HepG2 (cell line): ENCODE measurements at regions not wholly inside any gene's neighbourhood (a gene's known extent, or its start where the extent isn't known, plus 50 kb on each side); places are given as distances from the start of the nearest gene placed in this dataset.

Source experiments
- ATAC-seq: fragments of 200-7000 bp; cut with Tn5 transposase; 3 replicates; pipeline ENCODE4 v1.9.1; 2020; ENCODE audit warnings: mild to moderate bottlenecking, moderate library complexity
- BruUV-seq: library from RNA; stranded (reverse); fragments of 400-500 nt; replicated peaks from 2 replicates; lab custom pipeline; 2021; lab: Mats Ljungman, UMichigan
- CTCF ChIA-PET: fragments of 300-600 bp; formaldehyde crosslinking; extraction: SDS; loops from one replicate; lab custom pipeline; 2021; ENCODE audit warnings: low total read pairs, inconsistent platforms, low intra/inter-chr PET ratio; lab: Yijun Ruan, JAX
- POLR2A ChIA-PET: fragments of 350-600 bp; sonication (Branson Sonifier 250); formaldehyde crosslinking; loops from one replicate; lab custom pipeline; 2020; ENCODE audit warnings: antibody characterized with exemption, inconsistent platforms; lab: Yijun Ruan, JAX
- DNase-seq: peaks from one replicate; pipeline ENCODE4 v3.0.0-alpha.2; 2015; ENCODE audit warnings: low spot score
- FAIRE-seq: peaks from 3 replicates; lab custom pipeline; 2011; peaks lifted over from hg19 to GRCh38; lab: Jason Lieb, UNC
- H2AFZ ChIP-seq: one replicate; pipeline ENCODE4 v1.6.1; 2011; ENCODE audit warnings: low read length, inconsistent platforms
- H3K27ac ChIP-seq: fragments of 300-600 bp; 3 replicates; pipeline ENCODE4 v1.8.0; 2011; ENCODE audit warnings: mixed run types, mild to moderate bottlenecking, mixed read lengths, low read length, inconsistent platforms; ENCODE audit not compliant: insufficient read depth; ENCODE audit errors: extremely low read length
- H3K27me3 ChIP-seq, 2 experiments: fragments of 200-600 bp in 1 of 2; 2 replicates in 1 of 2; 3 replicates in 1 of 2; pipeline versions ENCODE4 v1.6.0 to v1.8.0; 2011; ENCODE audit warnings: low read length in 2 of 2, mild to moderate bottlenecking in 2 of 2, moderate library complexity in 2 of 2, inconsistent platforms in 1 of 2; ENCODE audit not compliant: insufficient read depth in 2 of 2, control insufficient read depth in 1 of 2
- H3K36me3 ChIP-seq, 2 experiments: fragments of 200-600 bp in 1 of 2; replicated peaks in 1 of 2; 2 replicates in 1 of 2; 3 replicates in 1 of 2; pipeline versions ENCODE4 v1.5.1 to v1.8.0; 2011; ENCODE audit warnings: low read length in 2 of 2, inconsistent platforms in 1 of 2; ENCODE audit not compliant: insufficient read depth in 2 of 2, control insufficient read depth in 1 of 2
- H3K4me1 ChIP-seq: 2 replicates; pipeline ENCODE4 v1.5.1; 2012; ENCODE audit warnings: low read length, inconsistent platforms; ENCODE audit not compliant: insufficient read depth
- H3K4me2 ChIP-seq: 2 replicates; pipeline ENCODE4 v1.6.0; 2011; ENCODE audit warnings: low read depth, low read length, inconsistent platforms
- H3K4me3 ChIP-seq, 3 experiments: fragments of 200-600 bp in 1 of 3; sonication (generic), shearing (Covaris generic) in 1 of 3; replicated peaks in 1 of 3; 2 replicates each; pipeline ENCODE4 v1.5.1; 2011 to 2016; ENCODE audit warnings: low read length in 3 of 3, inconsistent platforms in 2 of 3, low read depth in 2 of 3, mild to moderate bottlenecking in 2 of 3, control low read depth in 1 of 3, mixed read lengths in 1 of 3; ENCODE audit not compliant: insufficient read depth in 1 of 3
- H3K79me2 ChIP-seq: one replicate; pipeline ENCODE4 v1.6.1; 2011; ENCODE audit warnings: low read length, inconsistent platforms; ENCODE audit not compliant: insufficient read depth
- H3K9ac ChIP-seq: 2 replicates; pipeline ENCODE4 v1.6.0; 2011; ENCODE audit warnings: mild to moderate bottlenecking, low read depth, low read length, inconsistent platforms; ENCODE audit not compliant: insufficient read depth
- H3K9me3 ChIP-seq: 2 replicates; pipeline ENCODE4 v1.5.1; 2012; ENCODE audit warnings: mild to moderate bottlenecking, low read length
- H4K20me1 ChIP-seq: 2 replicates; pipeline ENCODE4 v1.6.0; 2011; ENCODE audit warnings: inconsistent platforms, mild to moderate bottlenecking, low read length, moderate library complexity; ENCODE audit not compliant: insufficient read depth
- CCAR2 ChIP-seq: fragments of 200-400 bp; formaldehyde crosslinking; optimal IDR thresholded peaks from 2 replicates; pipeline ENCODE3; 2018; ENCODE audit warnings: low read depth, mild to moderate bottlenecking, low read length, moderate library complexity
- JDP2 ChIP-seq: sonication (generic); formaldehyde crosslinking; IDR thresholded peaks from 2 replicates; pipeline ENCODE4 v1.8.1; 2022; ENCODE audit warnings: missing genetic modification reagents, borderline replicate concordance
- MED1 ChIP-seq: sonication (generic); formaldehyde crosslinking; IDR thresholded peaks from 2 replicates; pipeline ENCODE4 v1.4.0; 2020; ENCODE audit warnings: missing genetic modification reagents
- MZF1 ChIP-seq: sonication (generic); formaldehyde crosslinking; IDR thresholded peaks from 2 replicates; pipeline ENCODE4 v1.8.1; 2023; ENCODE audit warnings: mild to moderate bottlenecking, missing genetic modification reagents, borderline replicate concordance
- SSRP1 ChIP-seq: IDR thresholded peaks from 2 replicates; pipeline ENCODE4 v1.6.1; 2016; ENCODE audit warnings: control low read depth
- THAP11 ChIP-seq: IDR thresholded peaks from 2 replicates; pipeline ENCODE4 v1.6.1; 2016; ENCODE audit warnings: missing biosample characterization, missing genetic modification reagents
- ZNF552 ChIP-seq: sonication (generic); formaldehyde crosslinking; IDR thresholded peaks from 2 replicates; pipeline ENCODE4 v1.9.0; 2022; ENCODE audit warnings: missing genetic modification reagents, mild to moderate bottlenecking, borderline replicate concordance
- ZSCAN9 ChIP-seq: IDR thresholded peaks from 2 replicates; pipeline ENCODE4 v1.6.1; 2016; ENCODE audit warnings: borderline replicate concordance
- WGBS: methylation state at CpG from one replicate; pipeline ENCODE4 v1.1.6; 2017; ENCODE audit warnings: low lambda C conversion rate; 5-methylcytosine and 5-hydroxymethylcytosine counted together
- in situ Hi-C: cut with HindIII; loops from 2 replicates; pipeline ENCODE4 v1.10.0; 2017; ENCODE audit warnings: low pct_unique_long_range_greater_than_20kb; ENCODE audit not compliant: extremely low pct_ligation_motif_present
- intact Hi-C: fragments of 100-400 bp; cut with micrococcal nuclease; formaldehyde crosslinking; loops from one replicate; pipeline ENCODE4 v1.10.0; 2022; ENCODE audit not compliant: unreplicated experiment
- TF ChIP-seq, protein P1 (sequence below): sonication (generic); formaldehyde crosslinking; IDR thresholded peaks from 2 replicates; pipeline ENCODE4 v1.5.0; 2020; ENCODE audit warnings: missing genetic modification reagents
- TF ChIP-seq, protein P2 (sequence below): sonication (generic); formaldehyde crosslinking; IDR thresholded peaks from 2 replicates; pipeline ENCODE4 v1.4.0; 2020; ENCODE audit warnings: missing genetic modification reagents
- TF ChIP-seq, protein P3 (sequence below): sonication (generic); formaldehyde crosslinking; IDR thresholded peaks from 2 replicates; pipeline ENCODE4 v1.5.1; 2020; ENCODE audit warnings: missing genetic modification reagents, mild to moderate bottlenecking, borderline replicate concordance
- TF ChIP-seq, protein P4 (sequence below): sonication (generic); formaldehyde crosslinking; IDR thresholded peaks from 2 replicates; pipeline ENCODE4 v1.9.0; 2021; ENCODE audit warnings: missing genetic modification reagents, mild to moderate bottlenecking, borderline replicate concordance

DNA sequence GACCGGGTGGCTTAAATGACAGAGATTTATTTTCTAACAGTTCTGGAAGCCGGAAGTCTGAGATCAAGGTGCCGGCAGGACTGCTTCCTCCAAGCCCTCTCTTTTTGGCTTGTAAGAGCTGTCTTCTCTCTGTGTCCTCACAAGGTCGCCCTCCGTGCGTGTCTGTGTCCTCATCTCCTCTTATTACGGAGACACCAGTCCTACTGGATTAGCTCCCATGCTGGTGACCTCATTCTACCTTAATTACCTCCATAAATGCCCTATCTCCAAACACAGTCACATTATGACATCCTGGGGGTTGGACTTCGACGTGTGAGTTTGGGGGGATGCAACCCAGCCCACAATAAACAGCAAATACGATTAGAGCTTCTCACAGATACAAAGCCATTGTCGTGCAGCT, 161.5 kb downstream of the FOXL1 start:
- Histone ChIP-seq H3K4me1 (no peaks in the 10 kb centered on the region), H3K4me3 (no peak overlapping the region), H3K27ac (no peak overlapping the region), H4K20me1 (no peaks in the 10 kb centered on the region), H2AFZ (no peak overlapping the region), H3K79me2 (no peaks in the 10 kb centered on the region), H3K36me3 (no peaks in the 10 kb centered on the region), H3K27me3 (peaks cover 17 to 65% of the 10 kb centered on the region in 2 experiments), H3K9ac (no peak overlapping the region), H3K9me3 (no peaks in the 10 kb centered on the region), H3K4me2 (no peak overlapping the region)
- 51% methylated on average over 11 of the region's 11 CpGs for WGBS
- CTCF ChIA-PET: no interaction called here
- FAIRE-seq (no peak), DNase-seq (no peak), ATAC-seq (no peak)
- POLR2A ChIA-PET: no interaction called here
- in situ Hi-C loops: no loop called here
- no TSS peak for BruUV-seq
- TF ChIP-seq, protein P1, sequence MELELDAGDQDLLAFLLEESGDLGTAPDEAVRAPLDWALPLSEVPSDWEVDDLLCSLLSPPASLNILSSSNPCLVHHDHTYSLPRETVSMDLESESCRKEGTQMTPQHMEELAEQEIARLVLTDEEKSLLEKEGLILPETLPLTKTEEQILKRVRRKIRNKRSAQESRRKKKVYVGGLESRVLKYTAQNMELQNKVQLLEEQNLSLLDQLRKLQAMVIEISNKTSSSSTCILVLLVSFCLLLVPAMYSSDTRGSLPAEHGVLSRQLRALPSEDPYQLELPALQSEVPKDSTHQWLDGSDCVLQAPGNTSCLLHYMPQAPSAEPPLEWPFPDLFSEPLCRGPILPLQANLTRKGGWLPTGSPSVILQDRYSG (CRISPR knock-in tag): no peak
- TF ChIP-seq ZSCAN9 (CRISPR knock-in tag): no peak
- TF ChIP-seq, protein P2, sequence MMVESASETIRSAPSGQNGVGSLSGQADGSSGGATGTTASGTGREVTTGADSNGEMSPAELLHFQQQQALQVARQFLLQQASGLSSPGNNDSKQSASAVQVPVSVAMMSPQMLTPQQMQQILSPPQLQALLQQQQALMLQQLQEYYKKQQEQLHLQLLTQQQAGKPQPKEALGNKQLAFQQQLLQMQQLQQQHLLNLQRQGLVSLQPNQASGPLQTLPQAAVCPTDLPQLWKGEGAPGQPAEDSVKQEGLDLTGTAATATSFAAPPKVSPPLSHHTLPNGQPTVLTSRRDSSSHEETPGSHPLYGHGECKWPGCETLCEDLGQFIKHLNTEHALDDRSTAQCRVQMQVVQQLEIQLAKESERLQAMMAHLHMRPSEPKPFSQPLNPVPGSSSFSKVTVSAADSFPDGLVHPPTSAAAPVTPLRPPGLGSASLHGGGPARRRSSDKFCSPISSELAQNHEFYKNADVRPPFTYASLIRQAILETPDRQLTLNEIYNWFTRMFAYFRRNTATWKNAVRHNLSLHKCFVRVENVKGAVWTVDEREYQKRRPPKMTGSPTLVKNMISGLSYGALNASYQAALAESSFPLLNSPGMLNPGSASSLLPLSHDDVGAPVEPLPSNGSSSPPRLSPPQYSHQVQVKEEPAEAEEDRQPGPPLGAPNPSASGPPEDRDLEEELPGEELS (CRISPR knock-in tag): no peak
- no peak for TF ChIP-seq ZNF552 (CRISPR knock-in tag)
- TF ChIP-seq, protein P3, sequence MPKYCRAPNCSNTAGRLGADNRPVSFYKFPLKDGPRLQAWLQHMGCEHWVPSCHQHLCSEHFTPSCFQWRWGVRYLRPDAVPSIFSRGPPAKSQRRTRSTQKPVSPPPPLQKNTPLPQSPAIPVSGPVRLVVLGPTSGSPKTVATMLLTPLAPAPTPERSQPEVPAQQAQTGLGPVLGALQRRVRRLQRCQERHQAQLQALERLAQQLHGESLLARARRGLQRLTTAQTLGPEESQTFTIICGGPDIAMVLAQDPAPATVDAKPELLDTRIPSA (CRISPR knock-in tag): no peak
- no peak for TF ChIP-seq THAP11
- TF ChIP-seq SSRP1 (CRISPR knock-in tag): no peak
- TF ChIP-seq JDP2 (CRISPR knock-in tag): no peak
- TF ChIP-seq MZF1 (CRISPR knock-in tag): no peak
- TF ChIP-seq, protein P4, sequence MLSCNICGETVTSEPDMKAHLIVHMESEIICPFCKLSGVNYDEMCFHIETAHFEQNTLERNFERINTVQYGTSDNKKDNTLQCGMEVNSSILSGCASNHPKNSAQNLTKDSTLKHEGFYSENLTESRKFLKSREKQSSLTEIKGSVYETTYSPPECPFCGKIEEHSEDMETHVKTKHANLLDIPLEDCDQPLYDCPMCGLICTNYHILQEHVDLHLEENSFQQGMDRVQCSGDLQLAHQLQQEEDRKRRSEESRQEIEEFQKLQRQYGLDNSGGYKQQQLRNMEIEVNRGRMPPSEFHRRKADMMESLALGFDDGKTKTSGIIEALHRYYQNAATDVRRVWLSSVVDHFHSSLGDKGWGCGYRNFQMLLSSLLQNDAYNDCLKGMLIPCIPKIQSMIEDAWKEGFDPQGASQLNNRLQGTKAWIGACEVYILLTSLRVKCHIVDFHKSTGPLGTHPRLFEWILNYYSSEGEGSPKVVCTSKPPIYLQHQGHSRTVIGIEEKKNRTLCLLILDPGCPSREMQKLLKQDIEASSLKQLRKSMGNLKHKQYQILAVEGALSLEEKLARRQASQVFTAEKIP (CRISPR knock-in tag): no peak
- no peak for TF ChIP-seq CCAR2
- no peak for TF ChIP-seq MED1 (CRISPR knock-in tag)
- intact Hi-C loops: no loop called here
